K562 (cell line): ENCODE measurements at regions not wholly inside any gene's neighbourhood (a gene's known extent, or its start where the extent isn't known, plus 50 kb on each side); places are given as distances from the start of the nearest gene placed in this dataset.

Experiments
- ARID2 ChIP-seq: fragments of 450-650 bp; IDR thresholded peaks from 2 replicates; pipeline ENCODE4 v1.6.1; 2017; ENCODE audit warnings: antibody characterized with exemption, mild to moderate bottlenecking
- CBX5 ChIP-seq: IDR thresholded peaks from 2 replicates; pipeline ENCODE4 v1.6.1; 2014; ENCODE audit warnings: low read depth, borderline replicate concordance
- CHD4 ChIP-seq: fragments of 200-600 bp; sonication (generic); IDR thresholded peaks from 3 replicates; pipeline ENCODE4 v1.6.1; 2012; ENCODE audit warnings: low read depth, mild to moderate bottlenecking, mixed read lengths, low read length, inconsistent platforms; ENCODE audit not compliant: insufficient read depth, insufficient replicate concordance, poor library complexity, severe bottlenecking
- KHSRP ChIP-seq: fragments of 450-650 bp; IDR thresholded peaks from 2 replicates; pipeline ENCODE4 v1.6.1; 2017
- NRF1 ChIP-seq, 2 experiments: fragments of 450-650 bp; IDR thresholded peaks in 1 of 2; conservative IDR thresholded peaks in 1 of 2; 2 replicates each; pipeline ENCODE4 v1.6.1; 2014; ENCODE audit warnings: mild to moderate bottlenecking in 2 of 2
- SIN3B ChIP-seq: fragments of 450-650 bp; IDR thresholded peaks from 2 replicates; pipeline ENCODE4 v1.6.1; 2017; ENCODE audit warnings: low read depth, mild to moderate bottlenecking, moderate library complexity
- STAT6 ChIP-seq: sonication (generic); formaldehyde crosslinking; IDR thresholded peaks from 2 replicates; pipeline ENCODE4 v1.8.1; 2023; ENCODE audit warnings: mild to moderate bottlenecking, missing genetic modification reagents
- YY1 ChIP-seq, 3 experiments: IDR thresholded peaks; 2 replicates each; pipeline ENCODE4 v1.6.1; 2011; ENCODE audit warnings: low read length in 2 of 3, mild to moderate bottlenecking in 2 of 3, moderate library complexity in 2 of 3, borderline replicate concordance in 1 of 3, control low read depth in 1 of 3, low read depth in 1 of 3; ENCODE audit not compliant: insufficient read depth in 3 of 3, insufficient replicate concordance in 2 of 3, control insufficient read depth in 1 of 3, insufficient read length in 1 of 3; ENCODE audit errors: extremely low read depth in 1 of 3
- ZBTB43 ChIP-seq: sonication (generic); formaldehyde crosslinking; IDR thresholded peaks from 2 replicates; pipeline ENCODE4 v1.8.0; 2023; ENCODE audit warnings: mild to moderate bottlenecking, missing genetic modification reagents
- ZNF121 ChIP-seq: sonication (generic); formaldehyde crosslinking; conservative IDR thresholded peaks from 2 replicates; pipeline ENCODE4 v1.8.0; 2022; ENCODE audit warnings: missing genetic modification reagents
- ZNF184 ChIP-seq: sonication (generic); formaldehyde crosslinking; IDR thresholded peaks from 2 replicates; pipeline ENCODE4 v1.5.0; 2020; ENCODE audit warnings: missing genetic modification reagents
- ZZZ3 ChIP-seq: fragments of 450-650 bp; IDR thresholded peaks from 2 replicates; pipeline ENCODE4 v1.6.1; 2016; ENCODE audit warnings: antibody characterized with exemption, mild to moderate bottlenecking, moderate library complexity

GRCh38 chr1:222040955-222041354 lies 299.1 kb upstream of the DUSP10 start:
- TF ChIP-seq CHD4 (no peak), STAT6 (CRISPR knock-in tag) (no peak), ARID2 (no peak), ZBTB43 (CRISPR knock-in tag) (no peak), CBX5 (no peak), ZZZ3 (no peak), NRF1 (conservative IDR thresholded peaks at IDR 0.05 in 1 of 2, IDR thresholded peaks at IDR 0.05 in 1 of 2) (no peak), ZNF184 (CRISPR knock-in tag) (no peak), YY1 (IDR thresholded peaks at IDR 0.05; ENCODE audit: borderline replicate concordance in 1 of 3, control insufficient read depth in 1 of 3, extremely low read depth in 1 of 3, insufficient read depth in 3 of 3, insufficient read length in 1 of 3, insufficient replicate concordance in 2 of 3, low read depth in 1 of 3, low read length in 2 of 3) (no peak), KHSRP (no peak), SIN3B (no peak), ZNF121 (CRISPR knock-in tag) (no peak)
